CD4-positive, alpha-beta T cell treated with Interleukin-2 at 100 ng/mL for 4 hours (primary cell): ENCODE measurements at regions not wholly inside any gene's neighbourhood (a gene's known extent, or its start where the extent isn't known, plus 50 kb on each side); places are given as distances from the start of the nearest gene placed in this dataset.
A peak's percentile ranks its signal among the peaks of the same experiment; 100 is the strongest.

Experiments used
- DNase-seq: peaks from one replicate; pipeline ENCODE4 v3.0.0-alpha.2; 2020; ENCODE audit warnings: low spot score

DNA sequence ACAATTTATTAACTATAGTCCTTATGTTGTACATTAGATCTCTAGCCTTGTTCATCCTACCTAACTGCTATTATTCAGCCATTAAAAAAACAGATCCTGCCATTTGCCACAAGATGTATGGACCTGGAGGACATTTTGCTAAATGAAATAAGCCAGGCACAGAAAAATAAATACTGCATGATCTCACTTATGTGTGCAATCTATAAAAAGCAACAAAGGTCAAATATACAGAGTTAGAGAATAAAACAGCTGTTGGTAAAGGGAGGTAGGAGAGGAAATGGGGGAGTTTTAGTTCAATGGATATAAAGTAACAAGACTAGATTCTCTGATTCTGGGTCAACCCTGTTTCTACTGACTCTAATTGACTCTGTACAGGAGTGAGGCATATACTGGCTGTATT is 103.3 kb upstream of the FAM9C start:
- no peak for DNase-seq

DNA sequence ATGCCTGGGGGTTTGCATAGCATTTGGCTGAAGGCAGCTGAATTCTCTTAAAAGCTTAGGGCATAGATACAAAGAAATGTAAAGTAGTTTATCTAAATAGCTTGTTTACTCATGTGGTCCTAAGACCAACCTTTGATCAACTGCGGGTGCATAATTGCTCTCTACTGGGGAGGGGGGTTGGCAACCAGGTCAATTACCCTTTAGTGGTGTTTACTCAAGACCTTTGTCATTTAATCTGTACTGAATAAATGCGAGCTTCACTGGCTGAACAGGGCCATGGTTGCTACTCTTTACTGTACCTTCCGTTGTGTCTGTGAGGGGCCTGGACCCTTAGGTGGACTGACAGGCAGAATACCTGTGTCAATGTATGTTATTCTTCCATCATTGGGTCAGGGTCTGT is 102.7 kb upstream of the FAM9C start:
- DNase-seq, result no peak

DNA sequence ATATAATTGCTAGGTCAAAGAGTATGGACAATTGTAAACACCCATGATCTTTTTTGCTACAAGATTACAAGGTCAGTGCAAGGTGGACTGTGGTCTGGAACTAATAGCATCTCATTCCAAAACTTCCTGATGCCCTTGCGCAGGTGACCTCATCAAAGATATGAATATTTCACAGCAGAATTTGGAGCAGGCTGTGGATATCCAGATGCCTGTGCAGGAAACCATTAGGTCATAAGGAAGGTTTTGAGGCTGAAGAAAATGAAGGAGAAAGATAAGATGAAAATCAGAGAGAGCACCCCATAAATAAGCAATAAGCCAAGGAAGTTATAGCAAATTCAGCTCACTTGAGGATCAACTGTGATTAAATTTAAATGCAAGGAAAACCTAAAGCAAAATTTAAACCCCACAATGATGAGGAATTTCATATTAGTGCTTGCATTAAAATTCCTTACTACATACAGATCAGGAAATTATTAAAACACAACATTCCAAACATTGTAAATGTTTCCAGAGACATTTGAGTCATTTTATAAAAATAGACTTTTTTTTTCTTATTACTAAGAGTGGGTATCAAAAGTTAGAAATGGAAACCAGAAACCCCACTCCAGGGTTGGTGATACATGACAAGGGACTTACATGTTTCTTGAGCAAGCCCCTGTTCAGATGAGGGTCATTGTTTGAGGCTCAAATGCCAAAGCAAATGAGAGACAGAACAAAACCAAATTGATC is 100.7 kb upstream of the FAM9C start:
- no peak for DNase-seq

DNA sequence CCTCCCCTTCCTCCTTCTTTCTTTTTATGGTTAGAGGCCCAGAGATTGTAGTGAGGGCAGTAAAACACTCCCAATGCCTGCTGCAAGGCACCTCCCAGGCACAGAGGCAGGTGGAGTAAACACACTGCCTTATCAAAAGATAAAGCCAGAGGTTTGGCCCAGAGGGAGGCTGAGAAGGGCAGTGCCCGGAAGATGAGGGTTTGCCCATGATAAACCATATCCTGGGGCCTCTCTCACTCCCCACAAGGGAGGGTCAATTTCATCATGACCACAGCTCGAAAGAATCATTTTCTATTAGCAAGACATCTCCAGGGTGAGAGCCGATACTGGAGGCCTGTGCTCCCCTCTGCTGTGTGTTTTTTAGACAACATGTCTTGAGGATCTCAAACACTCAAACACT is 98.5 kb upstream of the FAM9C start:
- no peak for DNase-seq

DNA sequence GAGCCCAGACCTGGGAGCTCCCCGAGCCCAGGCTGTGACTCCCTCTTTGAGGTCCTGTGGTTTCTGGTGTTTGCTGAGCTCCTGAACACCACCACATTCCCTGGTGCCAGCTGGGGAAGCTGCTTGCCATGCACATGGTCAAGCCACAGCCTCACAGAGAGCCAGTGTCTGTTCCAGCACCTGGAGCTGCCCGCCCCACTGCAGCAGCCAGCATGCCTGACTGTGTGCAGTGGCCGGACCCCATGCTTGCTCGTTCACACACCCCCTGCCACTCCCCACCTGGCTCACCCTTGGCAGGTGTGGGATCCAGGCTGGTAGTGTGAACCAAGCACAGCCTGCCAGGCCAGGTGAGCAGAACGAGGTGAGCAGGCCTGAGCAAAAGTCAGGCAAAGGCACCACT is 95.6 kb upstream of the FAM9C start:
- DNase-seq, result no peak

DNA sequence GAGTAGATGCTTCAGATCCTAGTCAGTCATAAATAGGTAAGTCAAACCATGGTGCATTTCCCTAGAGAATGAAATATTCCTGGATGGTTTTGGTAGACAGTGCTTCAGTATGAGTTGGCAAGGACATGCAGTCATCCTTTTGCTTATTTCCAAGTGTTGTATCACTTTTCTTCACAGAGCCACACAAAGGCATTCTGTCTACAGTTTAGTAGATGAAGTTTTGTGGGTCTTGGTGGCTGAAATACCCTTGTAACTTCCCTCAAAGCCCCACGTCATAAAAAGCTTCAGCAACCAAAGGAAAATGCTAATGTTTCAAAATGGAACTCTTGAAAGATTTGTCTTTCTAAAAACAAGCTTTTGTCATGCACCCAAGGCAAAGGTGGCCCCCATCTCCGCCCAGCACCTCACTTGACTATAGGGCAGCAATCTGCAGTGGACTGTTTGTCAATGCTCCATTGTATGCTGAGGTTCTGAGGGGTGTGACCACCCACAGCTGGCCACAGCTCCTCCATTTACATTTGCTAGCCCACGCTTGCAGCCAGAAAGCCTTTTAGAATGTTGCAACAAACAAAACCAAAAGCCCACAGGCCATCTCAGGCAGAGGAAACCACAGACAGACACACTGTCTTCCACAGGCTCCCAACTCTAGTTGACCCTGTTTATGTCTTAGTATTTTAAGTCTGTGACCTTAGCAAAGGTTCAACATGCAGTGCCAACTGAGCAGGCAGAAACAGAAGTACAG is 87.1 kb upstream of the FAM9C start:
- DNase-seq, result no peak

DNA sequence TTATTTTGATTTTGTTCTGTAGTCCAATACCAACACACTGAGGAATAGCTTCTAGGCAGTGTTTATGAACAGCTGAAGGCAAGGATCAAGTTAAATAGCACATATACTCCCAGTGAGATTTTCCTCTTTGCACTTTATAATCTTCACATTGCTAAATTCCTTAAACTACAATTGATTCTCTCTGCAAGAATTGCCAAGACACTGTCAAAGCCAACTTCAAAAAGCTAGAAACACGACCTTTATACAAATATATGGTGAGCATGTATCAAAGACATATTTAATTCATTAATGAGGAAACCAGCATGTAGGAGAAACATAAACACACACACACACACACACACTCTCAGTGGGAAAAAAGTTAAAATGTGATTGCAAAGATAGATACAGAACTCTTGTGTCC is 86.4 kb upstream of the FAM9C start:
- DNase-seq, result no peak

DNA sequence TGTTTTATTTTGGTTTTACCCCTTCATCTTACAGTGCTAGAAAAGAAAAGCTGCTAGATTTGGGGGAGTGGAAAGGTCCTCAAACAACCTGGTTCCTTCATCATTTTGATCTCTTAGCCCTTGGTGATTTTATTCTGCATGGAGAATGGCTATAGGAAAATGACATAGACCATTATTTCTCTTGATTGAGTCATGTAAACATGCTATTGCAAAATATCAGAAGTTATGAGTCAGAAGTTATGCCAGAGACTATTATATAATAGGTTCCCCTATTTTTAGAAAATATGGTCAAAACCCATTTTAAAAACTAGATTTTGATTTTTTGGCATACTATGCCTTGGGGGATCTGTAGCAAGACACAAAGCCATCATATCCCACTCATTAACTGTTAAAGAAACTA is 83.7 kb upstream of the FAM9C start:
- DNase-seq, result no peak

DNA sequence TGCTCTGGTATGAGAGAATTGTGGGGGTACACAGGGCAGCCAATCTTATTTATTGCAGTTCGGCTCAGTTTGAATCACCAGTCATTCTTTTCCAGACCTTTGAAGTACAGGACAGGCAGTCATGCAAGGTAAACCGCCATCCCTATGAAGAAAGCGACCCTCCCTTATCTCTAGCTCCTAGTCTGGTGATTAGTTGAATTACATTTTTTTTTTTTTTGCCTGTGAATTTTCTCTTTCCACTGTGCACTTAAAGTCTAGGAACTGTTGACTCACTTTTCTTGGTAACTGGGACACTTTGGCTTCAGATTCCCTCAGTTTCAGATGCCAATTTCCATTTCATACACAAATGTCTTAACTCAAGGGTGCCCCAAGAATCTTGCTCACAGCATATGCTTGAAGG is 82.4 kb upstream of the FAM9C start:
- no peak for DNase-seq

DNA sequence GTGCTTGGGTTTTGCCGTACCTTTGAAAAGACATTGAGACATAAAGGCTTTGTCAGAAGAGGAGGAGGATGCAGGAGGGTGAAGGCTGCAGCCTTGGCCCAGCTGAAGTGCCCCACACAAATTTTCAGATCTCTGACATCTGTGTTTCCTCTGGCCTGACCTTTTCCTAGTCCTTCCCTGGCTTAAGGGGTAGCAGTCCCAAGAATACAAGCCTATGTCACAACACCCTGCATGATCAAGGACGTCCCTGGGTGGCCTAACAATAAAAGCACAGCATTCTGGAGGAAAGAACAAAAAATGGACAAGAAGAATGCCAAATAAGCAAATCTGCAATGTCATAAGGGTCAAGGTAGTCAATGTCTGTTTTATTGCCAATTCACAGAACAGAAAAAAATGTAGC is 80.8 kb upstream of the FAM9C start:
- DNase-seq, result no peak

DNA sequence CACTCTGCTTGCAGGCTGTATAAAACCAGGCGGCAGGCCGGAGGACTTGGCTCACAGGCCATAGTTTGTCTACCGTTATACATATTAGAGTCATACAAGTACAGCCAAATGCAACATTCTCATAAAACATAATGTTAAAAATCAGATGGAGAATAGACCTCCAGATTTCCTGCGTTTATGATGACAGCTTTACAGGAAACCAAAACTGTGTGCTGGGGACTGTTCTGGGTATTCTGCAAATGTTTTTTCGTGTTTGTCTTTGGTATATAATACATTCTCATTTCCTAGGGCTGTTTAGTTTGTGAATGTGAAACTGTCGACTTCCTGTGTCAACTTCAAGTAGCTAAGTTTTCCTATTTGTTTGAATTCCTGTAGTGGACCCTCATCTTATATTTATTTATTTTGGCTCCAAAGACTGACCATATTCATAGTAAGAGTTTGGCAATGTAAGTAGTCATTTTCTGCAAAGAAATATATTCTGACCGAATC is 79.5 kb upstream of the FAM9C start:
- DNase-seq, result peak; percentile 41

DNA sequence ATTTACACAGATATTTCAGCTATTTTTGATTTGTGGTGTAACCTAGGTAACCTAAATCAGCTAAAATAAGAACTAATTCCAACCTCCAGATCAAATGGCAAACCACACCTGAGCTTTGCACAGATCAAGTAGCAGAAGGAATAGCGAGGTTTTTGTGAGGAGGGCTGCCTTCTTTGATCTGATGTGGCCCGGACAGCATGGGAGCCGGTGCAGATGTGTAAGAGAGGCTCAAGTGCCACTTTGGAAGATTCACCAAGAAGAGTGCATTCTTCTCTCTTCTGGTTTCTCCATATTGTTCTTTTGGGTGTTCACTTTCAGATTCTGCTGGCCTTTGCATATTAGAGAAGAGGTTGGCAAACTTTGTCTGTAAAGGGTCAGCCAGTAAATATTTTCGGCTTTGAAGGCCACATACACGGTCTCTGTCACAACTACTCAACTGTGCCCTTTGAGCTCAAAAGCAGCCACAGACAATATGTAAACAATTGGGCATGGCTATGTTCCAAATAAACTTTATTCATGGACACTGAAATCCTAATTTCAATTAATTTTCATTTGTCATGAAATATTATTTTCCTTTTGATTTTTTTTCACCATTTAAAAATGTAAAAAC is 78.9 kb upstream of the FAM9C start:
- DNase-seq, result peak; percentile 22

DNA sequence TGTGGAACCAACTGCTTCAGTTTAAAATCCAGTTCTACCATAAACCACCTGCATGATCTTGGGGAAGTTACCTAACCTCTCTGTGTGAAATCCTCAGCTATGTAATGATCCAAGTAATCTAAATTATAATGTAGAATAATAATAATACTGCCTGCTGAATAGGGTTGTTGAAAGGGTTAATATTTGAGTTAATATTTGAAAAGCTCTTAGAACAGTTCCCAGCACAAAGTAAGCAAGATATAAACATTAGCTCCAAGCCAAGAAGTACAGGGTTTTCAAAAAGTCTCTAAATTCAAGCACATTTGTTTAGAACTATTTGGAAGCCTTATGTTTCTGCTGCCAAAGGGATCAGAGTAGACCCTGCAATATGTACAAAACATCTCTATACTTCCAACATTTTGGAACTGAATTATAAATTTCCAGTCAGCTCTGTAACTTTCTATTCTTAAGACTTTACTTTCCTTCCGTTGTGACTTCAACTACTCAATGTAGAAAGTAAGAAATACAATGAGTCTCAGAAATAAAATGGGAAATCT is 76.7 kb upstream of the FAM9C start:
- no peak for DNase-seq

DNA sequence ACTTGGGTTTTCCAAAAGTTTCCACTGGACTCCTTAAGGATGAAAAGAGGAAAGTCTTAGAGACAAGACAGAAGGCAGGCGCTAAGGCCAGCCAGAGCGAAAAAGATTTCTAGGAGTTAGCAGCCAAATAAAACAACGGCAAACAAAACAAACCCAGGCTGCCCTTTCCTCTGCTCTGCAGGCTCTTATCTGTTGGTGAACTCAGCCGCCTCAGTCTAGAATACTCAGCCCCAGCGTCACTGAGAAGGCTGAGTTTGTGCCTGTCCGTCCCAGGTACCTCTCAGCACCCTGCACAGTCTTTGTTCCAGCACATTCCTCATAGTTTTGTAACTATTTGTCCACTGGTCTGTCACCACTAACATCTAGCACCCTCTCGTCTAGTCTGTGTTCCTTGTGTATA is 75.6 kb upstream of the FAM9C start:
- DNase-seq, result no peak

DNA sequence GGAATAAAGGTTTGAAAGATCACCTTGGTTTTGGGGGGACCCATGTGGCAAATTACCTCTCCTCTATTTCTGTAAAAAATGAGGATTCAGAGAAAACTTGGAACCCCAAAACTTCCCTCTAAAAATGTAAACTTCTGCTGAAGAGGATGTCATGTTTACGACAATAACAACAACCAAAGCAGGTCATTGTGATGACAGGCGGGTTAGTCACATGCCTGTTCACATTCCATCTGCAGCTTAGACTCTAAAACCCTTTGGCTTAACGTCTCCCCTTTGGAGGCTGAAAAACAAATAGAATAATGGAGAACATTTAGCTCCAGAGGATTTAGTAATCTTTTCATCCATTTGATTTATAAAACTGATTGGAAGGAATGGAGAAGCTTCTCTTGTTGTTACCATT is 75.0 kb upstream of the FAM9C start:
- no peak for DNase-seq

DNA sequence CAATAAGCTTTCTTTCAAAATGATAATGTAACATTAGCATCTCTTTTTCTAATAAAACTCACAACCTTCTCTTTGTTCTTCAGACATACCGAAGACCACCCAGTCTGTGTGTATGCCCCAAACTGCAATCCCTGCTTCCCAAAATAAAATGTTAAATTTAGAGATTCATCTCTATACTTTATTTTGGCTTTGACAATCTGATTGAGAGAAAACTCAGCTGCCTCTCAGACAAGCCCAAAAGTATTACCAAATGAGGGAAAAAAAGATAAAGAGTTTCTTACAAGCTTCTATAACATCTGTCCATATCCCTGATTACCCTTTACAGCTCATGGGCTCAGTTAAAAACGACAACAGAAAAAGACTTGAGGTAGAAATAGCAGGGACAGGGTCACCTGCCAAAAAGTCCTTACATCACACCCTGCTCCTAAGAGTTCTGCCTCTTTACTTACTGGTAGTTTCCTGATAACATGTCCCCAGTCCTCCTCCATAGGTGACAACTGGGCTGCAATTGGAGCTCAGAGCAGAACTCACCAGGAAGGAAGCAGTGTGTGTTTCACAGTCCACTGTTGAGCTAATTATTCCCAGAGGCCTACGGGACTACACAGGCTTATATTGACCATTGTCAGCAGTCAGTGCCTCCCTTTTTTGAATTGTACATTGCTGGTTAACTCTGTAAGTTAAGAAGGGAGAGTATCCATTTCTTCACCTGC is 70.9 kb upstream of the FAM9C start:
- DNase-seq, result no peak

DNA sequence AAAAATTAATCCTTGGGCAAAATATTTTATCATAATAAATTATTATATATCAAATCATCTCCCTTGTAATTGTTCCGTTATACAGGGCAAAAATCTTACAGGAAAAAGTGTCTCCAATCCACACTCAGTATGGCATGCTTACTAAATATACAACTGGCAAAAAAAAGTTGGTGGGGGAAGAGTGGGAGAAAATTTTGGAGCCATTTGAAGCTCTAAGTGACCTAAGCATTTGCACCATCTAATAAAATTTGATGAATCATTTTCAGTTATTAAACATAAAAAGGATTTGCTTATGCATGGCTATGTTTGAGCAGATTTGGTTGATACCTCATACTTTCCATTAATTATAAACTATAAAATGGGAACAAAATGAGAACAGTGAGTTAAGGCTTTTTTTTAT is 68.1 kb upstream of the FAM9C start:
- DNase-seq, result no peak

DNA sequence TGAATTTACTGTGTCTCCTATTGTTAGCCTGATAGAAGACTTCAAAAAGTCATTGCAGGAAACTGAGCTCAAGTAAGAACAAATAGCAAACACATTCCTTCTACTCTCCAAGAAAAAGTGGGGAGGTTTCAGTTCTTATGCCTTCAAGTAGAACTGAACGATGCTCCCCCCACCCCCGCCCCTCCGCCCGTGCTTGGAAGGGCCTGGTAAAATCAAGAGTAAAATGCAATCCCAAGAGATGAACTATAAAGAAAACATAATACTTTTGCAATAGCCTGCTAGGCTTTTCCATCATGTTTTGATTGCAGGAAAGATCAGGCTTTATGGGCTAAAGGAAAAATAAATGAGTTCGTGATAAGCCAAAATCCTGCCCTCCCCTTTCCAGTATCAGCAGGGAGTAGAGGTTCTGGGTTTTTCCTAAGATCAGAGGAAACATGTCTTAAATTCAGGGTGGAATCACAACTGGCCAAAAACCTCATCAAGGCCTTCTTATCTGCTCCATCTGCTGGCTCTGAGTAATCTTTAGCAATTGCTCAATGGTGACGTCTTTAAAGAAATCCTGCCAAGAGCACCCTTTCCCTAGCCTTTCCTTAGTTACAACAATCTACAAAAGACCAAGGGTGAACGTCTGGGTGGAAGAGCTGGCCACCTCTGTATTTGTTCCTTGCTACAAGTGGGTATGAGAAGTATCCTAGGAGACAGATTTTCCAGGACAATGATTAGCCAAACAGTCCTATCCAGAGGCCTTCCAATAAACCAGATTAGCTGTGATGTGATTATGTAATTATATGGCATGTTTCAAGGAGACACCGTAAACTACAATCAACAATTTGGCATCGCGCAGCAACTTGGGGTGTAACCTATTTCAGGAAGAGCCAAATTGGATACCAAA is 66.3 kb upstream of the FAM9C start:
- no peak for DNase-seq

DNA sequence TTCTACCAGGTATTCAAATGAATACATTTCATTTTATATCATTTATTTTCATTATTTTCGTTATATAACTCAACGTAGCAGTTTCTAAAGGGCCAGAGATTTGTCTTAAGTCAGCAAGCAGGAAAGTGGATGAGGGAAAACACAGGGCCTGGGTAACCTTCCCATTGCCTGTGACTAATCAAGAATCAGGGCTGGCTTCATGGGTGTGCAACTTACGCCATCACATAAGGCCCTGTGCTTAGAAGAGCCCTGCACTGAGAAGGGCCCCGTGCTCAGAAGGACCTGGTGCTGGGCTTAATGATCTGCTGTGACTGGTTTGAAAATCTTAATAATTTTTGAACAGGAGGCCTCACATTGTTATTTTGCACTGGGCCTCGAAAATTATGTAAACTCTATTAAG is 65.4 kb upstream of the FAM9C start:
- DNase-seq, result no peak

DNA sequence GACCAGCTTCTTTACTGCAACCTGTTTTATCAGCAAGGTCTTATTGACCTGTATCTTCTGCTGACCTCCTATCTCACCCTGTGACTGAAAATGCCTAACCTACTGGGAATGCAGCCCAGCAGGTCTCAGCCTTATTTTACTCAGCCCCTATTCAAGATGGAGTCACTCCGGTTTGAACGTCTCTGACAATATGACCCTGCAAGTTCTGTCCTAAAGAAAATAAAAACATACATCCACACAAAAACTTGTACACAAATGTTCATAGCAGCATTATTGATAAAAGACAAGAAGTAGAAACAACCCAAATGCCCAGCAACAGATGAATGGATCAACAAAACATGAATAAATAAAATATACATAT is 59.5 kb upstream of the FAM9C start:
- no peak for DNase-seq

DNA sequence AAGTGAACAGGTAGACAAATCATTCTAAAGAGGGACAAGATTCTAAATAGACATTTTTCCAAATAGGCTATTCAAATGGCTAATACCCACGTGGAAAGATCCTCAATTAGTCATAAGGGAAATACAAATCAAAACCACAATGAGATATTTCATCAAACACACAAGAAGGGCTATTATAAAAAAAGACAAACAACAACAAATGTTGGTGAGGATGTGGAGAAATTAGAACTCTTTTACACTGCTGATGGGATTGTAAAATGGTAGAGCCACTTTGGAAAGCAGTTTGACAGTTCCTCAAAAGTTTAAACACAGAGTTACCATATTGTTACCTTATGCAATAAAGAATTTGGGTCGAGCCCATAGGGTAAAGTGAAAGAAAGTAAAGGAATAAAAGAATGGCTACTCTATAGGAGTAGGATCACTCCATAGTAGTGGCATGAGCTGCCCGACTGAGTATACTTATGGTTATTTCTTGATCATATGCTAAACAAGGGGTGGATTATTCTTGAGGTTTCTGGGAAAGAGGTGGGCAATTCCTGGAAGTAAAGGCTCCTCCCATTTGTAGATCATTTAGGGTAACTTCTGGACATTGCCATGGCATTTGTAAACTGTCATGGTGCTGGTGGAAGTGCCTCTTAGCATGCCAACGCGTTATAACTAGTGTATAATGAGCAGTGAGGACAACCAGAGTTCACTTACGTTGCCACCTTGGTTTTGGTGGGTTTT is 58.9 kb upstream of the FAM9C start:
- no peak for DNase-seq
